ENCODE measurements at regions not wholly inside any gene's neighbourhood (a gene's known extent, or its start where the extent isn't known, plus 50 kb on each side); places are given as distances from the start of the nearest gene placed in this dataset.

DNA sequence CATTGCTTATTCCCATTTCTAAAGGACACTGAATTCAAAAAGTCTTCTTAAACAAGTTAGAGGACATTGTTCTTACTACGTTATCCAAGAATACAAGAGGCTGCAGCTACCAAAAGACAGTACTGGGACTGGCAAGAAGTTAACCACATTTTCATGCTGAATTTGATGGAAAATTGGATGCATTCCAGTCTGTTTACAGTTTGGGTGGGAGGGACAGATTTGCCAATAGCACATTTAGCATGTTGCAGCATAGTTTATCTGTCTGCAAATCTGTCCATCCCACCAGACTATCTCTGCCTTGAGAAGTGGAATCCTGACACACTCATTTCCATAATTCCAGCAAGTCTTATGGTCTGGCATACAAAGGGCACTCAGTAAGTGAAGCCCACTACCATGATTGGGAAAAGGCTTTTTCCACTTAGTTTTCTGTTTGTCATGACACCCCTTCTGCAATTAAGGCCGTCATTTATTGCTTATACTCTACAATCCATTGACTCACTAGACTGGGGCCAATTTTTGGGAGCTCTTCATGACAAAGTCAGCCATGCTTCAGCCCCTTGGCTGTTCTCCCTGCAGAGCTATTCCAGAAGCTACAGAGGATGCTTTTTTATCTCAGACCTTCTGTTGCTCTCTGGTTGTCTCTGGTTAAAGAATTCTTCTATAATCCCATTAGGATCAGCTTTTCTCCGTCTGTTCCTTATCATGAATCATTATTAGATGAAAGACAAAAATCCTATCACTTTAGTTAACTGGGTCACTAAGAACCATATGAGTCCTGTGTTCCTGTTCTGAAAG is 355.8 kb upstream of the PTBP2 start:
- TF ChIP-seq, protein P1, sequence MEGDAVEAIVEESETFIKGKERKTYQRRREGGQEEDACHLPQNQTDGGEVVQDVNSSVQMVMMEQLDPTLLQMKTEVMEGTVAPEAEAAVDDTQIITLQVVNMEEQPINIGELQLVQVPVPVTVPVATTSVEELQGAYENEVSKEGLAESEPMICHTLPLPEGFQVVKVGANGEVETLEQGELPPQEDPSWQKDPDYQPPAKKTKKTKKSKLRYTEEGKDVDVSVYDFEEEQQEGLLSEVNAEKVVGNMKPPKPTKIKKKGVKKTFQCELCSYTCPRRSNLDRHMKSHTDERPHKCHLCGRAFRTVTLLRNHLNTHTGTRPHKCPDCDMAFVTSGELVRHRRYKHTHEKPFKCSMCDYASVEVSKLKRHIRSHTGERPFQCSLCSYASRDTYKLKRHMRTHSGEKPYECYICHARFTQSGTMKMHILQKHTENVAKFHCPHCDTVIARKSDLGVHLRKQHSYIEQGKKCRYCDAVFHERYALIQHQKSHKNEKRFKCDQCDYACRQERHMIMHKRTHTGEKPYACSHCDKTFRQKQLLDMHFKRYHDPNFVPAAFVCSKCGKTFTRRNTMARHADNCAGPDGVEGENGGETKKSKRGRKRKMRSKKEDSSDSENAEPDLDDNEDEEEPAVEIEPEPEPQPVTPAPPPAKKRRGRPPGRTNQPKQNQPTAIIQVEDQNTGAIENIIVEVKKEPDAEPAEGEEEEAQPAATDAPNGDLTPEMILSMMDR (IDR thresholded peaks at IDR 0.05; ENCODE audit: low read length, missing control alignments) = no peak
- peak; percentile 55 for DNase-seq (ENCODE audit: low read depth)

DNA sequence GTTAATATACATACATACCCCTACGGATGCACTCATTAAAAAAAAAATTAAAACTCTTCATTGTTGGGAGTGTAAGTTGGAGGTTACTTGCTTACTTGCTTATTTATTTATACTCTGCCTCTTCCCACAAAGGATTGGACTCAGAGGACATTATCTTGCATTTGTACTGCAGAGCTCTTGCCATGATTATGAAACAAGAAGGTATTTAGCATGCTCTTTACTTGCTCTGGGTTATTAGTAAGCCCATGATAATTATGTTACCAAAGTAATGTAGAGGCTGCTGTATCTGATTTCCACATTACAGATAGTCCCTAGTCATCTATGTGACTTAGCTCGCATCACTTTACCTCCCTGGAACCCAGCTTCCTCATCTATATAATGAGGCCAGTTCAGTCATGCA is 355.1 kb upstream of the PTBP2 start:
- H3K4me3 ChIP-seq (replicated peaks; ENCODE audit: low read depth, low read length) = no peak overlapping the region
- TF ChIP-seq, protein P1 (IDR thresholded peaks at IDR 0.05; ENCODE audit: low read length, missing control alignments) = no peak

More for the DNA sequence above, 355.8 kb upstream of the PTBP2 start:
- H3K4me3 ChIP-seq (replicated peaks; ENCODE audit: low read depth, low read length) = no peak overlapping the region

DNA sequence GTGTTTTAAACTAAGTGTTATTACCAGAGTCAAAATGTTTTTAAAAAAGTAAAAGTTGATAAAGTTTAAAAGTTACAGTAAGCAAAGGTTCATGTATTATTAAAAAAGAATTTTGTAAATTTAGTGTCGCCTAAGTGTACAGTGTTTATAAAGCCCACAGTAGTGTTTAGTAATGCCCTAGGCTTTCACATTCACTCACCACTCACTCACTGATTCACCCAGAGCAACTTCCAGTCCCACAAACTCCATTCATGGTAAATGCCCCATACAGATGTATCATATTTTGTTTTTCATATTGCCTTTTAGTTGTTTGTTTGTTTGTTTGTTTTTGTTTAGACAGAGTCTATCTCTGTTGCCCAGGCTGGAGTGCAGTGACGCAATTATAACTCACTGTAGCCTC is 353.8 kb upstream of the PTBP2 start:
- DNase-seq (ENCODE audit: low read depth) = no peak
- TF ChIP-seq, protein P1 (IDR thresholded peaks at IDR 0.05; ENCODE audit: low read length, missing control alignments) = no peak
- no peak overlapping the region for H3K4me3 ChIP-seq (replicated peaks; ENCODE audit: low read depth, low read length)

More for the DNA sequence above, 355.1 kb upstream of the PTBP2 start:
- DNase-seq (ENCODE audit: low read depth) = no peak

DNA sequence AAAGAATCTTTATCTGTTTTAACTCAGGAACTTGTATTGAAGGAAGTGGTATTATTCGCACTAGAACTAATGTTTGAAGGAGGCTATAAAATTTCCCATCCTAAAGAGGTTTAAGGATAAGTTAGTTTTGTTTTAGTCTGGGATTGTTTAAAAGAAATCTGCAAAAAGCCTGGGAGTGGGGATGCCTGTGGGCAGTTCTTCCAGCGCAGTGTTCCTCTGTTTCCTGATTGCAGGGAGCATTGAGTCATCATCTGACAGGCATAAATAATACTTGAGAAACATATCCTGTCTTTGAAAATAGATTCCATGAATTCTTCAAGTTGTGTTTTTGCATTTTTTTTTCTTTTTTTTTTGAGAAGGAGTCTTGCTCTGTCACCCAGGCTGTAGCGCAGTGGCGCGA is 350.8 kb upstream of the PTBP2 start:
- peak overlapping the region; percentile 16 for H3K4me3 ChIP-seq (replicated peaks; ENCODE audit: low read depth, low read length)
- TF ChIP-seq, protein P1 (IDR thresholded peaks at IDR 0.05; ENCODE audit: low read length, missing control alignments) = no peak
- peak; percentile 95 for DNase-seq (ENCODE audit: low read depth)

DNA sequence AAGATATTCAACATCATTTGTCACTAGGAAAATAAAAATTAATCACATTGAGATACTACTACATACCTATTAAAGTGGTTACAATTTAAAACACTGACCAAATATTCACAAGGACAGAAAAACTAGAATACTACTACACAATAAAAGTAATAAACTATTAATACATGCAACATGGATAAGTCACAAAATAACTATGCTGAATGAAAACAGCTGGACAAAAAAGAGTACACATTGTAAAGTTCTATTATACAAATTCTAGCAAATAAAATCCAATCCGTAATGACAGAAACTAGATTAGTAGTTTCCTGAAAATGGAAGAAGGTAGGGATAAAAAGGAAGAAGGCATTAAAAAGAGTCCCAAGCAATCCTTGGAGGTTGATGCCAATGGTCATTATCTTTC is 348.7 kb upstream of the PTBP2 start:
- peak; percentile 44 for DNase-seq (ENCODE audit: low read depth)
- TF ChIP-seq, protein P1 (IDR thresholded peaks at IDR 0.05; ENCODE audit: low read length, missing control alignments) = no peak
- H3K4me3 ChIP-seq (replicated peaks; ENCODE audit: low read depth, low read length) = no peak overlapping the region

- peak; percentile 57 for DNase-seq (ENCODE audit: low read depth)
- TF ChIP-seq, protein P1 (IDR thresholded peaks at IDR 0.05; ENCODE audit: low read length, missing control alignments) = no peak
- no peak overlapping the region for H3K4me3 ChIP-seq (replicated peaks; ENCODE audit: low read depth, low read length)
These were observed 347.4 kb upstream of the PTBP2 start for GRCh38 chr1:96374076-96374762.
